ENCODE measurements at regions not wholly inside any gene's neighbourhood (a gene's known extent, or its start where the extent isn't known, plus 50 kb on each side); places are given as distances from the start of the nearest gene placed in this dataset.

DNA sequence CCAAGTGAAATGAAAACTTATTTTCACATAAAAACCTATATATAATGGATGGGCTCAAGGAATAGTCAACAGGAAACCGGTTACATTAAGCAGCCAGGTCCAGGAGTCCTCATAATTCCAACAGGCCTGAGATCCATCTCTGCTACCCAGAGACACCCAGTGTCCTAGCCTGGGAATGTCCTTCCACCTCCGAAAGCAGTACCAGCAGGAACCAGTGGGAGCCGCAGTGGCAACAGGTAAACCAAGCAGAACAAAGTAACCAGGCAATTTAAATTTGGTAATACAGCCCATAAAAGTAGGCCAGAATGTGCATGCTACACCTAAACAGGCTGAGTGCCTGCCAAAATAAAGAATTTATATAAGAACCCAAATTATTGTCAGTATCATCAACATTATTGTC, 195.6 kb downstream of the ZBBX start:
- Histone ChIP-seq H3K4me1 (ENCODE audit: control insufficient read depth in 1 of 2, insufficient read depth in 2 of 2, low read length in 2 of 2) (no peaks in the 10 kb centered on the region), H3K27me3 (ENCODE audit: control insufficient read depth in 2 of 2, insufficient read depth in 2 of 2, low read length in 2 of 2) (no peaks in the 10 kb centered on the region), H4K20me1 (ENCODE audit: insufficient read depth, low read length) (no peaks in the 10 kb centered on the region), H2AFZ (ENCODE audit: insufficient read depth, low read depth, low read length, poor library complexity, severe bottlenecking) (no peak overlapping the region), H3K4me2 (replicated peaks; ENCODE audit: extremely low read depth, low read length, poor library complexity, severe bottlenecking) (no peak overlapping the region), H3K9ac (ENCODE audit: insufficient read depth, low read length, poor library complexity, severe bottlenecking) (no peak overlapping the region), H3K36me3 (replicated peaks in 1 of 2; ENCODE audit: control insufficient read depth in 1 of 2, insufficient read depth in 2 of 2, low read length in 2 of 2) (no peaks in the 10 kb centered on the region), H3K27ac (ENCODE audit: low read depth in 1 of 2, low read length in 2 of 2) (no peak overlapping the region), H3K9me3 (replicated peaks in 1 of 2; ENCODE audit: control insufficient read depth in 1 of 2, insufficient read depth in 1 of 2, low read length in 2 of 2) (no peaks in the 10 kb centered on the region), H3K79me2 (ENCODE audit: insufficient read depth, low read length) (no peaks in the 10 kb centered on the region), H3K4me3 (replicated peaks in 1 of 3; ENCODE audit: low read depth in 2 of 3, low read length in 3 of 3) (no peak overlapping the region)
- Mint-ChIP-seq H3K27me3 (ENCODE audit: low read depth in 3 of 3) (no peaks in the 10 kb centered on the region), H3K36me3 (no peaks in the 10 kb centered on the region), H3K4me3 (no peak overlapping the region), H3K27ac (no peak overlapping the region), H3K9me3 (peaks cover 2 to 9% (median 4%) of the 10 kb centered on the region in 7 donors), H3K4me1 (no peaks in the 10 kb centered on the region)
- DNase-seq, result no peak
- intact Hi-C loops (cut with micrococcal nuclease), result no loop called here
- 100% methylated on average over 2 of the region's 3 CpGs for WGBS (ENCODE audit: insufficient coverage)
- TF ChIP-seq, protein P1, sequence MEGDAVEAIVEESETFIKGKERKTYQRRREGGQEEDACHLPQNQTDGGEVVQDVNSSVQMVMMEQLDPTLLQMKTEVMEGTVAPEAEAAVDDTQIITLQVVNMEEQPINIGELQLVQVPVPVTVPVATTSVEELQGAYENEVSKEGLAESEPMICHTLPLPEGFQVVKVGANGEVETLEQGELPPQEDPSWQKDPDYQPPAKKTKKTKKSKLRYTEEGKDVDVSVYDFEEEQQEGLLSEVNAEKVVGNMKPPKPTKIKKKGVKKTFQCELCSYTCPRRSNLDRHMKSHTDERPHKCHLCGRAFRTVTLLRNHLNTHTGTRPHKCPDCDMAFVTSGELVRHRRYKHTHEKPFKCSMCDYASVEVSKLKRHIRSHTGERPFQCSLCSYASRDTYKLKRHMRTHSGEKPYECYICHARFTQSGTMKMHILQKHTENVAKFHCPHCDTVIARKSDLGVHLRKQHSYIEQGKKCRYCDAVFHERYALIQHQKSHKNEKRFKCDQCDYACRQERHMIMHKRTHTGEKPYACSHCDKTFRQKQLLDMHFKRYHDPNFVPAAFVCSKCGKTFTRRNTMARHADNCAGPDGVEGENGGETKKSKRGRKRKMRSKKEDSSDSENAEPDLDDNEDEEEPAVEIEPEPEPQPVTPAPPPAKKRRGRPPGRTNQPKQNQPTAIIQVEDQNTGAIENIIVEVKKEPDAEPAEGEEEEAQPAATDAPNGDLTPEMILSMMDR (IDR thresholded peaks at IDR 0.05), result no peak

DNA sequence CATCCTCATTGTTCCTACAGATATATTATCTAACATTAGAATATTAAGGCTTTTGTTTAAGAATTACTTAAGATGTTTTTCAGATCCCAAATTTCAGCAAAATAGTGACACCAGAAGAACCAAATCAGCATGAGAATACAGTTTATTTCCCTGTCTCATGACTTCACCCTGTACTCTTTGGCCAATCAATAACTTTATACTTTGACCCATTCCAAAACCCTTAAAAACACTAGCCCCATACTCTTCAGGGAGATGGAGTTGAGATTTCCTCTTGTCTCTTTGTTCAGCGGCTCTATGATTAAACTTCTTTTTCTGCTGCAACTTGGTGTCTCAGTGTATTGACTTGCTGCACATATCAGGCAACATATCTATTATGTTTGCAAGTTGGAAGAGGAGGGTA, 207.7 kb downstream of the ZBBX start:
- no peak overlapping the region for H3K4me3 Mint-ChIP-seq
- H3K27me3 Mint-ChIP-seq (ENCODE audit: low read depth in 3 of 3), result no peaks in the 10 kb centered on the region
- WGBS (ENCODE audit: insufficient coverage), result no CpG with 5 or more reads among the region's 1 CpG
- Histone ChIP-seq H3K36me3 (replicated peaks in 1 of 2; ENCODE audit: control insufficient read depth in 1 of 2, insufficient read depth in 2 of 2, low read length in 2 of 2) (no peaks in the 10 kb centered on the region), H4K20me1 (ENCODE audit: insufficient read depth, low read length) (no peaks in the 10 kb centered on the region), H3K4me2 (replicated peaks; ENCODE audit: extremely low read depth, low read length, poor library complexity, severe bottlenecking) (no peak overlapping the region), H3K27ac (ENCODE audit: low read depth in 1 of 2, low read length in 2 of 2) (no peak overlapping the region), H3K27me3 (ENCODE audit: control insufficient read depth in 2 of 2, insufficient read depth in 2 of 2, low read length in 2 of 2) (no peaks in the 10 kb centered on the region), H3K4me3 (replicated peaks in 1 of 3; ENCODE audit: low read depth in 2 of 3, low read length in 3 of 3) (no peak overlapping the region), H3K9me3 (replicated peaks in 1 of 2; ENCODE audit: control insufficient read depth in 1 of 2, insufficient read depth in 1 of 2, low read length in 2 of 2) (peaks cover 14 to 18% of the 10 kb centered on the region in 2 donors), H3K4me1 (ENCODE audit: control insufficient read depth in 1 of 2, insufficient read depth in 2 of 2, low read length in 2 of 2) (no peaks in the 10 kb centered on the region), H3K9ac (ENCODE audit: insufficient read depth, low read length, poor library complexity, severe bottlenecking) (no peak overlapping the region), H3K79me2 (ENCODE audit: insufficient read depth, low read length) (no peaks in the 10 kb centered on the region), H2AFZ (ENCODE audit: insufficient read depth, low read depth, low read length, poor library complexity, severe bottlenecking) (no peak overlapping the region)
- no peak for DNase-seq
- no peaks in the 10 kb centered on the region for H3K36me3 Mint-ChIP-seq
- intact Hi-C loops (cut with micrococcal nuclease), result no loop called here
- H3K4me1 Mint-ChIP-seq, result no peaks in the 10 kb centered on the region
- TF ChIP-seq, protein P1 (IDR thresholded peaks at IDR 0.05), result no peak
- H3K9me3 Mint-ChIP-seq, result peaks cover 2 to 11% (median 8%) of the 10 kb centered on the region in 7 donors
- H3K27ac Mint-ChIP-seq, result no peak overlapping the region

All from CD14-positive monocyte (primary cell).